Brain microvascular endothelial cell (primary cell): ENCODE measurements at regions not wholly inside any gene's neighbourhood (a gene's known extent, or its start where the extent isn't known, plus 50 kb on each side); places are given as distances from the start of the nearest gene placed in this dataset.

Experiments used
- DNase-seq: peaks from one replicate; pipeline ENCODE4 v3.0.0-alpha.2; 2020
- H3K27ac ChIP-seq: fragments of 250-450 bp; sonication (Bioruptor Pico); 2 replicates; pipeline ENCODE4 v1.5.1; 2020; ENCODE audit warnings: mild to moderate bottlenecking, moderate library complexity
- H3K27me3 ChIP-seq: fragments of 250-450 bp; sonication (Bioruptor Pico); replicated peaks from 2 replicates; pipeline ENCODE4 v1.5.1; 2020; ENCODE audit warnings: mild to moderate bottlenecking
- H3K36me3 ChIP-seq: fragments of 250-450 bp; sonication (Bioruptor Pico); replicated peaks from 2 replicates; pipeline ENCODE4 v1.5.1; 2020; ENCODE audit warnings: mild to moderate bottlenecking
- H3K4me3 ChIP-seq: 2 replicates; pipeline ENCODE4 v1.5.1; 2011; ENCODE audit warnings: low read depth, mild to moderate bottlenecking, control low read depth, low read length, moderate library complexity
- in situ Hi-C: cut with HindIII; loops from 2 replicates; pipeline ENCODE4 v1.10.0; 2017; ENCODE audit warnings: low sequenced_read_pairs, low pct_ligation_motif_present
- TF ChIP-seq, protein P1 (sequence below): IDR thresholded peaks from 2 replicates; pipeline ENCODE4 v1.5.1; 2011; ENCODE audit warnings: low read depth, mild to moderate bottlenecking, moderate library complexity, low read length, control low read depth, inconsistent platforms; ENCODE audit errors: missing control alignments

DNA sequence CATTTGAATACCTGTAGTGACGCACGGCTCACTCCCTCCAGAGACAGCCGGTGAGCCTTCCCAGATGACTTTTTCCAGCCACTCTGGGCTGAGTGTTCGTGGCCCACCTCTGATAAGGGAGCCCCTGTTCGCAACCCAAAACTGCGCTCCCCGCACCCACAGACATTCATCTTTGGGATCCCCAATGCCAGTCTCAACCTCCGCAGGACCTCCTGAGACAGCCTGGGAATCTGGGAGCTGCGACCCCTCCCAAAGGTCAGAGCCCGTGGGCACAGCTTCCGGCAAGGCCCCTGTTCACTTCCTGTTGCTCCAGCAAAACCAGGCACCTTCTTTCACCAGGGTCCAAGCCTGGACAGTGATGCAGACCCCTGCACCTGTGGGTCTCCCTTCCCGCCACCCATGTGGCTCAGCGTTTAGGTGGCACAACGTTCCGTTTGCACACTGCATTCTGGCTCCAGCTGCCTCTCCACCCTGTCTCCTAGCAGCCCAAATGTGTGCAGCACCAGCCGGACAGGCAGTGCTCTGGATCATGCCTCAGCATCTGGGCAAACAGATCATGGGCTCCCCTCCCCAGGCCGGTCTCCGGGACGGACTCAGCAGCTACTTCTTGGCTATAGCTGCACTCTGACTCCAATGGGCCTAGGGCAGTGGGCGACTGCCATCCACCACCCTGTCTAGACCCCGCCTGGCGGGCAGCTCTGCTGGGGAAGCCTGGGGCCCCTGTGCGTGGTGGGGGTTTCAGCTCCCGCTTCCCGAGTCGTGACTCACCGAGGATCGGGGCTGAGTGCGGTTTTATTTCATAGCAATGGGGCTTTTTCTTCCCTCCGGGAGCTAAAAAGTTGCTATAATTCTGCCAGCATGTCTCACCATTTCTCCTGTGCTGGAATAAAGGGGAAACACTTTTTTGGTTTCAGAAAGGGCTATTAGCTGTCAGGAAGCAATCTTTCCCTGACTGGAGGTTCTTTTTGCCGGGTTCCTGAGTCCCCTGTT, 156.0 kb downstream of the OLFM1 start:
- no peak for DNase-seq
- Histone ChIP-seq H3K27ac (no peak overlapping the region), H3K36me3 (no peaks in the 10 kb centered on the region), H3K27me3 (no peaks in the 10 kb centered on the region), H3K4me3 (no peak overlapping the region)
- in situ Hi-C loops = no loop called here
- TF ChIP-seq, protein P1, sequence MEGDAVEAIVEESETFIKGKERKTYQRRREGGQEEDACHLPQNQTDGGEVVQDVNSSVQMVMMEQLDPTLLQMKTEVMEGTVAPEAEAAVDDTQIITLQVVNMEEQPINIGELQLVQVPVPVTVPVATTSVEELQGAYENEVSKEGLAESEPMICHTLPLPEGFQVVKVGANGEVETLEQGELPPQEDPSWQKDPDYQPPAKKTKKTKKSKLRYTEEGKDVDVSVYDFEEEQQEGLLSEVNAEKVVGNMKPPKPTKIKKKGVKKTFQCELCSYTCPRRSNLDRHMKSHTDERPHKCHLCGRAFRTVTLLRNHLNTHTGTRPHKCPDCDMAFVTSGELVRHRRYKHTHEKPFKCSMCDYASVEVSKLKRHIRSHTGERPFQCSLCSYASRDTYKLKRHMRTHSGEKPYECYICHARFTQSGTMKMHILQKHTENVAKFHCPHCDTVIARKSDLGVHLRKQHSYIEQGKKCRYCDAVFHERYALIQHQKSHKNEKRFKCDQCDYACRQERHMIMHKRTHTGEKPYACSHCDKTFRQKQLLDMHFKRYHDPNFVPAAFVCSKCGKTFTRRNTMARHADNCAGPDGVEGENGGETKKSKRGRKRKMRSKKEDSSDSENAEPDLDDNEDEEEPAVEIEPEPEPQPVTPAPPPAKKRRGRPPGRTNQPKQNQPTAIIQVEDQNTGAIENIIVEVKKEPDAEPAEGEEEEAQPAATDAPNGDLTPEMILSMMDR = no peak

DNA sequence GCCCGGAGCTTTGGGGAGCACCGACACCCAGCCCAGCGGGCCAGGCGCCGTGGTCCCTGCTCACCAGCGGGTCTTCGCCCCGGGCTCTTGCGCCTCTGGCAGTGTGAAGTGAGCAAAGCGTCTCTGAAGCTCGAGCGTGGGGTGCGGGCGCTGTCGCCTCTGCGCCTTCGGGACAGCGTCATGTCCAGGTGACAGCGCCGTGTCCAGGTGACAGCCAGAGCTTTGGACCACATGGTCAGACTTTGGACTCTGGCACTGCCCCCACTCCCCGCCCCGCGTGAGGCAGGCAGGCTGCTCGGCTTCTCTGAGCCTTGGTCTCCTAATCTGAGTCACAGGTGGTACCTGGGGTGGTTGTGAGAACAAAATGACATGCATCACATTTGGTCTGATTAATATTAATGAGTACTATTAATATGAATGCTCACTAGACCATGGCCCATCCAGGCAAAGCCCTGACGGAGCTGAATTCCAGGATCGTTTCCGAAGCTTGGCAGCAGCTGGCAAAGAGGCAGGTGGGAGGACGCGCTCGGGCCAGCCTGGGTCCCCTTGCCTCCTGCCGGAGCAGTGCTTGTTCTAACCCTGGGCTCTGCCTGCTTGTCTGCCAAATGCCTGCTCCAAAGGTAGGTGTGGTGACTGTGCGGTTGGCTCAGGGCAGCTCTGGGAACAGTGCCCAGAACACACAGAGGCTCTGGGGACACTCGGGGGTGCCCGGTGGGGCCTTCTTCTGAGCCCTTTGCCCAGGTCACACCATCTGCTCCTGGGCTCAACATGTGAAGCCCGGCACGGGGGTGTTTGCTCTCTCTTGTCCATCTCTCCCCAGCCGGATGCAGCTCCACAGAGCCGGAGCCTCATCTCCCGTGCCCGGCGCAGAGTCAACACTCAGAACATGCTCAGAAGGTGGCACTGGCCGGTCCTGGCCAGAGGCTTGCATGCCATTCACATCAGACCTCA, 157.1 kb downstream of the OLFM1 start:
- TF ChIP-seq, protein P1 = no peak
- no peak overlapping the region for H3K4me3 ChIP-seq
- no peaks in the 10 kb centered on the region for H3K36me3 ChIP-seq
- DNase-seq = no peak
- in situ Hi-C loops = no loop called here
- H3K27ac ChIP-seq = no peak overlapping the region
- H3K27me3 ChIP-seq = no peaks in the 10 kb centered on the region

DNA sequence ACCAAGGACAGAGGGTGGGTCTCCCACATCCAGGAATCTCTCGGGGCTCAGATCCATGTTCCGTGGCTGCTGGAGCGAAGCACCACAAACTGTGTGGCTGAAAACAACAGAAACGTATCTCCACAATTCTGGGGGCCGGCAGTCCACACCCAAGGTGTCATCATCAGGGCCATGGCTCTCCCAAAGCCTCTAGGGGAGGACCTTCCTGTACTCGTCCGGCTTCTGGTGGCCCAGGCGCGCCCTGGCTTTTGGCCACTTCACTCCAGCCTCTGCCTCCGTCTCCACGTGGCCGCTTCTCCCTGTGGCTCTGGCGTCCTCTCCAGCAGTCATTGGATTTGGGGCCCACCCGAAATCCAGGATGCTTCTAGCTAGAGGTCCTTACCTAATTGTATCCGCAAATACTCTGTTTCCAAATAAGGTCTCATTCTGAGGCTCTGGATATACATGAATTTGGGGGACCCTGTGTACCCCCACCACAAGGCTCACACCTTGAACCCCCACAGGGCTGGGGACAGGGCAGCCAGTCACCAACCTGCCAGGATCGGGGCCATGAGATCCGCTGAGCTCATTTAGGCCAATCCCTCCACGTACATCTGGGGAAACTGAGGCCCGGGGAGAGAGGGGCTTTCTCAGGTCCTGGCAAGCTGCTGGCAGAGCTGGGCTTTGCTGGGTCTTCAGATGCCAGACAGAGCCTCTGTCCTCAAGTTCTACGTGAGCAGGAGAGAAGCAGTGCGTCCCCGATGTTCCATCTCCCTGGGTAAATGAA, 158.2 kb downstream of the OLFM1 start:
- DNase-seq = no peak
- H3K27me3 ChIP-seq = no peaks in the 10 kb centered on the region
- TF ChIP-seq, protein P1 = no peak
- in situ Hi-C loops = no loop called here
- H3K4me3 ChIP-seq = no peak overlapping the region
- H3K27ac ChIP-seq = no peak overlapping the region
- H3K36me3 ChIP-seq = no peaks in the 10 kb centered on the region

DNA sequence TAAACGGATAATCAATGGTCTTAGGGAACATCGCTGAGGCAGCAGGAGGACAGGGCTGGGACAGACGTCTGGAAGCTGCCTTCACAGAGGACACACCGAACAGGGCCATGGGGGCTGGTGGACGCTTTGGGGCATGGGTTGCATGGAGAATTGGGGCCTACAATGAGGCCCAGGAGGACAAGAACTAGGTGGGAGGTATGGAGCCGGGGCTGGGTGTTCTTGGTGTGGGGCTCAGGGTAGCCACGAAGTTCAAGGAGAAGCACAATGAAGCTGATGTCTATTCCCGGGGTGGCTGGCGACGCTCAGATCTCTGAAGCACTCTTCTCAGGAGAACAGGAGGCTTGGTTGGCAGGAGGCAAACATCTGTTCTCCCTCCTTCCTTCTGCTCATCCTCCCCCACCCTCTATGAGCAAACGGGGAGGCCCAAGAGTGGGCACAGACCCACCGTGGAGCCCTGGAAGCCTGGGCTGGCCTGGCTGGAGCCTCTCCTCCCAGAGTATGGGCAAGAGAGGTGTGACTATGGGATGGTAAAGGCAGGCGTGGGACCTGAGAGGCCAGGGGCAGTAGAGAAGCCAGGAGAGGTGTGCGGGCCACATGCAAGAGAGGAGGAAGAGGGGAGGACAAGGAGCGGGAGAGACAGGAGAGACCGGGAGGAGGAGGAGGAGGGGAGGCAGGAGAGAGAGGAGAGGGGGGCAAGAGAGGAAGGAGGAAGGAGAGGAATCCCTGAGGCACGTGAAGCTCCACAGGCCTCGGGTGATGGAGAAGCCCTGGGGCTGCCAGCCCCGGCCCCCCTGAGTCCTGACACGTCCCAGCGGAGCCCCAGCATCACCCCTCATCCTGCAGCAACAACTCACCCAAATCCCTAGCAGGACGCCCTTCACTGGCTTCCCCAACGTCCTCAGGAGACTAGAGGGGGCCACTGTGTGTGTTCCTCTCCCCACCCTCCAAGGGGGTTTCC, 159.1 kb downstream of the OLFM1 start:
- no peak for DNase-seq
- no peaks in the 10 kb centered on the region for H3K36me3 ChIP-seq
- TF ChIP-seq, protein P1 = no peak
- no peaks in the 10 kb centered on the region for H3K27me3 ChIP-seq
- H3K27ac ChIP-seq = no peak overlapping the region
- in situ Hi-C loops = no loop called here
- H3K4me3 ChIP-seq = no peak overlapping the region
